Esophagus squamous epithelium (tissue), 4 donors: ENCODE measurements at regions not wholly inside any gene's neighbourhood (a gene's known extent, or its start where the extent isn't known, plus 50 kb on each side); places are given as distances from the start of the nearest gene placed in this dataset.

Experiments used
- CTCF ChIP-seq, 6 experiments: fragments of 450-650 bp in 4 of 6; fragments of 200-600 bp in 2 of 6; sonication (generic) in 2 of 6; IDR thresholded peaks; one replicate each; pipeline ENCODE4 v1.5.1; 2016 to 2019; ENCODE audit warnings: antibody characterized with exemption in 6 of 6, mild to moderate bottlenecking in 4 of 6, moderate library complexity in 4 of 6
- POLR2A ChIP-seq, 4 donors: fragments of 450-650 bp; IDR thresholded peaks; one replicate each; pipeline ENCODE4 v1.6.1; 2017; ENCODE audit warnings: antibody characterized with exemption in 4 of 4, mild to moderate bottlenecking in 4 of 4, moderate library complexity in 3 of 4

- TF ChIP-seq CTCF (IDR thresholded peaks at IDR 0.05) (no peak), POLR2A (IDR thresholded peaks at IDR 0.05) (no peak)
Measured at GRCh38 chr12:105907982-105908381, 230.8 kb downstream of the NUAK1 start.
